CMK (cell line): ENCODE measurements at regions not wholly inside any gene's neighbourhood (a gene's known extent, or its start where the extent isn't known, plus 50 kb on each side); places are given as distances from the start of the nearest gene placed in this dataset.
A peak's percentile ranks its signal among the peaks of the same experiment; 100 is the strongest.
"Not testable (repeated sequence)": the region's sequence is repeated elsewhere in the genome, so short reads cannot be mapped to it uniquely, and the experiment has no call there.

Experiments used
- DNase-seq: peaks from one replicate; pipeline ENCODE4 v3.0.0-alpha.2; 2010; ENCODE audit warnings: low read depth

GRCh38 chr1:95167503-95167902 is 50.3 kb downstream of the TLCD4 start:
- DNase-seq = not testable (repeated sequence)

- no peak for DNase-seq
Measured at GRCh38 chr1:95168028-95168427, 50.9 kb downstream of the TLCD4 start.

- DNase-seq = no peak
Measured at GRCh38 chr1:95168761-95169351, 51.7 kb downstream of the TLCD4 start.

GRCh38 chr1:95169548-95169947 is 52.4 kb downstream of the TLCD4 start:
- peak; percentile 7 for DNase-seq

- DNase-seq = no peak
Measured at GRCh38 chr1:95171270-95172245, 54.4 kb downstream of the TLCD4 start.

- no peak for DNase-seq
Measured at GRCh38 chr1:95176861-95177260, 57.1 kb upstream of the RWDD3 start.

- peak; percentile 73 for DNase-seq
Measured at GRCh38 chr1:95179205-95179986, 54.6 kb upstream of the RWDD3 start.

- no peak for DNase-seq
Measured at GRCh38 chr1:95180371-95180770, 53.6 kb upstream of the RWDD3 start.

GRCh38 chr1:95181096-95181495 is 52.9 kb upstream of the RWDD3 start:
- DNase-seq = no peak

- no peak for DNase-seq
Measured at GRCh38 chr1:95183952-95184351, 50.1 kb upstream of the RWDD3 start.
